H54 (cell line): ENCODE measurements at regions not wholly inside any gene's neighbourhood (a gene's known extent, or its start where the extent isn't known, plus 50 kb on each side); places are given as distances from the start of the nearest gene placed in this dataset.
"Not testable (repeated sequence)": the region's sequence is repeated elsewhere in the genome, so short reads cannot be mapped to it uniquely, and the experiment has no call there.

Experiments used
- DNase-seq: peaks from one replicate; pipeline ENCODE4 v3.0.0; 2011; ENCODE audit warnings: low spot score, mixed read lengths; ENCODE audit not compliant: insufficient read length
- FAIRE-seq: peaks from 3 replicates; lab custom pipeline; 2011; peaks lifted over from hg19 to GRCh38; lab: Jason Lieb, UNC
- POLR2A ChIP-seq: IDR thresholded peaks from 2 replicates; pipeline ENCODE4 v1.6.1; 2011; ENCODE audit warnings: low read depth, mild to moderate bottlenecking, low read length

DNA sequence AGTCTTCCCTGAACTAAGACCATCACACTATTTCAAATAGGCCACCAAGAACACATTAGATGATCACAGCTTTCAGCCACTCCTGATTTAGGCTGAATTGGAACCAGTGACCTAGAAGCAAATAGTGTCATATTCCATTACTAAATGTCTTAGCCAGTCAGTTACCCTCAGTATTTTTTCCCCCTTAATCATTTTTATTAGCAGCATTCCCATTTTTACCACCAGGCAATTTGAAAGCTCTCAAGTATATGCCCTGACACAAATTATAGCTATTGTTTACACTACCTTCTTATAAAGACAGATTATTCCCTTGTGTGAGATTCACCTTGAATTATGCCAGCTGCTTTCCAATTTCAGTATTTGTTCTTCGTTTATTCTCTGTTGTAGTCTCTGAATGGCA lies 1146.9 kb downstream of the PDHA2 start:
- TF ChIP-seq POLR2A = no peak
- DNase-seq (no peak), FAIRE-seq (no peak)

DNA sequence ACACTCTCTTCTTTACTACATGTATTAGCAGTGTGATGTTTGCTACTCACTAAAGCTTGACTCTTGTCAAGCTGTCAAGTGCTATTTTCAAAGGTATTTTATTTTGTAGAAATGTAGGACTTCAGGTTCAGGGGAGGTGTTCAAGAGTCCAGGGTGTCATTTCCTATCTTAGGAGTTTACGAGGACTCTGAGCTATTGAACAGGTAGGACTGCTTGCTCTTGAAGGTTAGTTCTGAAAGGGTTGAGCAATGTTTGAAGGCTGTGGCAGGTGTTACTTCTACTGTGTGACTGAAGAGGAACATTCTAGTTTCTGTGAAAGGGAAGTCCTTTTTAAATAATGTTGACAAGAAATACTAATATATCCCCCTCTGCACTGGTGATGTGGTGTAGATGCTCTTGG lies 1151.2 kb downstream of the PDHA2 start:
- FAIRE-seq (no peak), DNase-seq (no peak)
- TF ChIP-seq POLR2A = no peak

DNA sequence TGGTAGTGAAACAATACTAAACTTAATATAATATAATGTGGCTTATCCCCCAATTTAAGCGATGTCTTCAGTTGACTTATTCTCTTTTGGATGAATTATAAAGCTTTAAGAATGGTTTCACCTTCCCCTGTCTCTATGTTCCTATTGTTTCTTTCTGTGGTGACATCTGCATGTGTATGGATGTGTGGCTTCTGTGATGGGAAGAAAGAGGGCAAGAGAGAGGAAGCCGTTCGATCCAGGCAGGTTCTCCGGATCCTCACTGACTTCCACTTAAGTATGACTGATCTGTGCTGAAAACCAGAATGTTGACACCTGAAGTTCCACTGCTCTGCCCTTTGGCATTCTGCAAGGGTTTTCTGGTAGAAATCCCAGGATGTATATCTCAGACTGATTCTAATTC lies 1150.8 kb downstream of the STPG2 start:
- FAIRE-seq = no peak
- DNase-seq = no peak
- no peak for TF ChIP-seq POLR2A

DNA sequence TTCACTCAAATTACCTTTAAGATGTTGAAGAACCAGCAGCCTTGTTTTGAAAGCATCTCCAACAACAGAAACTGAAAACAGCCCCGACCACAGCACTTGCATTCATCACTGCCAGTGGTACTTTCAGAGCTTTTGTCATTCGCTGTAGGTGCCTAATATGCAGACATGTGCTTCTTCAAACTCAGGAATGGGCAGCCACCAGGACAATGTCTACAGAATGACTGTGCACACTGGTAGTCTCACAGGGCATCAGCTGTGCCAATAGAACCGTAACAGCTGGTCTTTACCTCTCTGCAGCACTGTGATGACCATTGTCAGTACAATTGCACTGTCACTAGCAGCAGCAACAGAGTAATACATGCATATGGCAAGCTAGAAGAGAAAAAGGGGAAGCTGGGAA lies 1149.7 kb downstream of the STPG2 start:
- FAIRE-seq (no peak), DNase-seq (no peak)
- no peak for TF ChIP-seq POLR2A

DNA sequence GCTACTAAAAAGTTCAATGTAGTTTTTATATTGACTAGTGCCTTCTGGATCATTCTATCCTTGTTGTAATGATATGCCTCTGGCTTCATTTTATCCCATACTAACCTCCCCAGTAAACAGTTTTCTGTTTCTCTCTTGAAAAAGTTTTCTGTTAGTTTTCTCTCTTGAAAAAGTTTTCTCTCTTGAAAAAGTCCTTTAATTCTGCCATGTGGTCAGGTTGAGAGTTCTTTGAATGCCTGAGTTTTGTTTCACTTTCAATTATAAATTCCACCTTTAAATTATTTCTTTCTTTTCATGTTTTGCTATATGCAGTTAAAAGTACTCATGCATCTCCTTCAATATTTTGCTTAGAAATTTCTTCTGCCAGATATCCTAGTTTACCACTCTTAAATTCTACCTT lies 1139.6 kb downstream of the STPG2 start:
- DNase-seq (no peak), FAIRE-seq (no peak)
- no peak for TF ChIP-seq POLR2A

DNA sequence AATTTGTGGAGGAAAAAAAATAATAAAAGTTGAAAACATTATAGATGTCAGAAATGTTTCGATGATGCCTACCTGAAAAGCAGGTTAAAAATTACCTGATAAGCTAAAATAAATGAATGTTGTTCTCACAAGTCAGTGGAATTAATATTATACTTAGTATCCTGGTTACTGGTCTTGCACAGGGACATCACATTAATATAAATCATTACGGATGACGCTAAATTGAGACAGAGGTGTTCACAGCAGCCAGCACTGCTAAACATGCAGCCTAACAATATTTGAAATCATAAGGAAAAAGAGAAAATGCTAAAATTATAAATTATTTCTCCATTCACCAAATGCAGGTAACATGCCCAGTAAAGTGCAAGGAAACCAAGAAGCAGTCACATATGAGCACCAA lies 1130.0 kb downstream of the STPG2 start:
- no peak for FAIRE-seq
- no peak for DNase-seq
- no peak for TF ChIP-seq POLR2A

DNA sequence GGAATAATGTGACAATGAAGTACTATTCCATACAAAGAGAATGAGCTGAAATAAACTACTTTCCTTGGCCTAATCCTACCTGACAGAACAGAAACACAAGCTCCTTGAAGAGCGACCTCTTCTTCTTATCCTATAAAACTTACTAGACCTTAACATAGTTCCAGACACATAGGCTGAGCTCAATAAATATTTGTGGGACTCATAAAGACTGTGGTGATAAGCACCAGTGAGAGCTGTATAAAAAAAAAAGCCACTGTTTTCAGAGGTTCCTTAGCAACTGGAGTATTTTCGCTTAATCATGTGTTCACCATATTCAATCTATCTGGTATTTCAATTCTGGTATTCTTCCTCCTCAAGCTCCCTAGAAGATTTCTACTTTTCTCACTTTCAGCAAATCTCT lies 1129.6 kb downstream of the STPG2 start:
- TF ChIP-seq POLR2A = no peak
- DNase-seq (no peak), FAIRE-seq (no peak)

DNA sequence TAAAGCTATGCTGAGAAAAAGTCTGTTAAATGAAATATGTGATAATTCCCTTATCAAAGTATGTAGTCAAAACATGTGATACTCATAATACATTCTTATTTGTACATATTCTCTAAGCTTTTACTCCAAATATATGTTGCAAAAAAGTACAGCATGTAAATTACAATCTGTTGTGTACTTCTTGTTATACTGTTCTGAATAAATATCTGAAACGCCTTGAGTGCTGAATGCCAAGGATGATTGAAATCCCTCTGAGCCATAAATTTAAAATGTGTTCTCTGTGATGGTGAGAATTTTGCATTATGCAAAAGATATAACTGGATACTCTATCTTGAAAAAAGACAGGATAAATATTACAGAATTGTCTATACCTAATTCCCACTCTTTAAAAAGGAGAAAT lies 1128.0 kb downstream of the STPG2 start:
- FAIRE-seq (no peak), DNase-seq (no peak)
- TF ChIP-seq POLR2A = no peak

DNA sequence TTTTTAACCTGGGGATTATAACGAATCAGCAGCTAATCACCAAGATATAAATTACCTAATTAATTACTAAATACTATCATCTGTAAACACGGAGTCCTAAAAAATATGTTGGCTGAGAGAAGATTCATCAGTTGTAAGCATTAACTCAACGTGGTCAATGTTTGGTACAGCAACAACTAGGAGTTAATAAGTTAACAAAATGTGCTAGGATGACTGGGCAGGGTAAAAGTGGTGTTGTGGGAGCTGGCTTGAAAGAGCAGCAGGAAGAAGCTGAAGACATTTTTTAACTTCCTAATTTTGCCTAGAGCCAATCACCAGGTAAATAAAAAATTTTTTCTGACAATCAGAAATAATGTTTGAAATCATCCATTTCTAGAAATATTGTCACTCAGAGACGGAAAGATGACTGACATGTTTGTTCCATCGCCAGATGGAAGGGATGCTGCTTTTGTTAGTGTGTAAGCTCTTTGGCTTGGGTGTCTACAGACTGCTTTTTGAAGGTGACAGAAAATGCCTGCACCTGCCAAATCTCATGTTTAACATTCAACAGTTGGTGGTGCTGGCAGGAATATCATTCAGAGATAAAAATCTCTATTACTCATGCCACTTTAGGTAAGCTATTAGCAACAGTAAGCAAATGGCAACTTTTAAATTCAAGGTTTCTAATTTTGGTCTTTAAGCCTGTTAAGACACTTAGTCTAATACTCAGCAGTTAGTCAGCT lies 1126.9 kb downstream of the STPG2 start:
- TF ChIP-seq POLR2A = no peak
- DNase-seq (no peak), FAIRE-seq (no peak)

DNA sequence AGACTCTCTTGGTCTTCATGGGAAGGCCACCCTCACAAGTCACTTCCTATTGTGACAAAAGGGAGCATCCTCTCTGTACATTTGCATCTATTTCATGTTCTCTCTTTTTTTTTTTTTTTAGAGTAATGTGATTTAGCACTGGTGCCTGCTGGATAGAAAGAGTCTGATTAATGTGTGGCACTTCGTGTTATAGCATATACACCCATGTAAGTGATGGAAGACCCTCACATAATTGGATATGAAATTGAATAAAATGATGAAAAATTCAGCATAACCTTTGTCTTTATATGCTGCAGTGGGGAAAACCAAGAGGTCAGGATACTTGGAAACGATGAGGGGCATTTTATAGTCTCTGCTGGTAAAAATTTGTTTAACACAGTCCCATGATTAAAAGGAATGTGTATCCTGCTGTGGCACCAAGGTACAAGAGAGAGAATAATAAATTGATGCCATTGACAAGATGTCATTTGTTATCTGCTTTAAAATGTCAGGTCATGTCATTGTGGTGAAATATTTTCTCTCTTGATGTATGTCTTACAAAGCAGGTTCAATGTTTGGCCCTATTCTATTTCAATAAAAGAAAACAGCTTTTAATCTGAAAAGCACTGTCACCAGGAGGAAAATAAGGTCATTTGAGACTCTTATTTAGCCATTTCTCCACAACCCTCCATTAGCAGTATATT lies 1115.4 kb downstream of the STPG2 start:
- FAIRE-seq (no peak), DNase-seq (no peak)
- TF ChIP-seq POLR2A = no peak

DNA sequence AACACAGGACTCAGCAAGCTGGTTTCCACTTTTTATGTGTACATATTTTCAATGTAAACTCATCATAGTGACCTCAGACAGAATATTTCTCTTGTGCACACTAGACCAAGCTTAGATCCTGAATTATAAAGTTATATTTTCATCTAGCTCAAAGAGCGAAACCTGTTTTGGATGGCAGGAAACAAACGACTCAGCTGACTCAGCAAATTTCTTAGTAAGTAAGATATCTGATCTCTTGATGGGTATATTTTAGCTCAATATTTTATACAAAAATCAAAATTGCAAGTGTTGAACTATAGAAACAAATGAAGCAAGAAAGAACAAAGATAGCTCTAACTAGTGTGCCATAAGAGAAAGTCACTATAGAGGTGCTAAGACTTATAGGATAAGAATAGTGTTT lies 1114.5 kb downstream of the STPG2 start:
- DNase-seq (no peak), FAIRE-seq (no peak)
- TF ChIP-seq POLR2A = no peak

DNA sequence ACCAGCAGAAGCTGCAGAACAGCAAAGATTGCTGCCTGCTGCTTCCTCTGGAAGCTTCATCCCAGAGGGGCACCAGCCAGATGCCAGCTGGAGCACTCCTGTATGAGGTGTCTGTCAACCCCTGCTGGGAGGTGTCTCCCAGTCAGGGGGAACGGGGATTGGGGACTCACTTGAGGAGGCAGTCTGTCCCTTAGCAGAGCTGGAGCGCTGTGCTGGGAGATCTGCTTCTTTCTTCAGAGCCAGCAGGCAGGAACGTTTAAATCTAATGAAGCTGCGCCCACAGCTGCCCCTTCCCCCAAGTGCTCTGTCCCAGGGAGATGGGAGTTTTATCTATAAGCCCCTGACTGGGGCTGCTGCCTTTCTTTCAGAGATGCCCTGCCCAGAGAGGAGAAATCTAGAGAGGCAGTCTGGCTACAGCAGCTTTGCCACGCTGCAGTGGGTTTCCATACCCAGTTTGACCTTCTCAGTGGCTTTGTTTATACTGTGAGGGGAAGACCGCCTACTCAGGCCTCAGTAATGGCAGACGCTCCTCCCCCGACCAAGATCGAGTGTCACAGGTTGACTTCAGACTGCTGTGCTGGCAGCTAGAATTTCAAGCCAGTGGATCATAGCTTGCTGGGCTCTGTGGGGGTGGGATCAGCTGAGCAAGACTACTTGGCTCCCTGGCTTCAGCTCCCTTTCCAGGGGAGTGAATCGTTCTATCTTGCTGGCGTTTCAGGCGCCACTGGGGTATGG lies 1105.7 kb downstream of the STPG2 start:
- DNase-seq, FAIRE-seq: not testable (repeated sequence)

DNA sequence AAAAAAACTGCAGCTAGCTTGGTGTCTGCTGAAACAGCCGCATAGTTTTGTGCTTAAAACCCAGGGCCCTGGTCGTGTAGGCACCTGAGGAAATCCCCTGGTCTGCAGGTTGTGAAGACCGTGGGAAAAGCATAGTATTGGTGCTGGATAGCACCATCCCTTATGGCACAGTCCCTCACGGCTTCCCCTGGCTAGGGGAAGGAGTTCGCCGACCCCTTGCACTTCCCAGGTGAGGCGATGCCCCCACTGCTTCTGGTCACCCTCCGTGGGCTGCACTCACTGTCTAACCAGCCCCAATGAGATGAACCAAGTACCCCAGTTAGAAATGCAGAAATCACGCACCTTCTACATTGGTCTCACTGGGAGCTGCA lies 1105.1 kb downstream of the STPG2 start:
- DNase-seq = no peak
- FAIRE-seq = no peak
- no peak for TF ChIP-seq POLR2A

DNA sequence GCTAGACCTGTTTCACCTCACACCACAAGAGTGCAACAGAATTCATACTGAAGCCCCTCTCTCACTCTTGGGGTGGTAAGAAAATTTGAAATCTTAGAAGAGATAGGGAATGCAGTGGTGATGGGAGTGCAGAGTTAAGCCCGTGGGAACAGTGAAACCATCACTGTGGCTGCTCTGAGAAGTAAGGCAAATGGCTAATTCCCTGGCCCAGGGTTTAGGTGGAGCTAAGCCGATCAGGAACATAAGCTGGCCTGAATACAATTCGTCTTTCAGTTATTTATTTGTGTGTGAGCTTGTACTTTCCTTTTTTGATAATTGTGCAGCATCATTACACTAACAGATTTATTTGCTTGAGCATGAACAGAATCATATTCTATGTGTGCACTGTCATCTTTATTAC lies 1070.6 kb downstream of the STPG2 start:
- TF ChIP-seq POLR2A = no peak
- FAIRE-seq = no peak
- no peak for DNase-seq

DNA sequence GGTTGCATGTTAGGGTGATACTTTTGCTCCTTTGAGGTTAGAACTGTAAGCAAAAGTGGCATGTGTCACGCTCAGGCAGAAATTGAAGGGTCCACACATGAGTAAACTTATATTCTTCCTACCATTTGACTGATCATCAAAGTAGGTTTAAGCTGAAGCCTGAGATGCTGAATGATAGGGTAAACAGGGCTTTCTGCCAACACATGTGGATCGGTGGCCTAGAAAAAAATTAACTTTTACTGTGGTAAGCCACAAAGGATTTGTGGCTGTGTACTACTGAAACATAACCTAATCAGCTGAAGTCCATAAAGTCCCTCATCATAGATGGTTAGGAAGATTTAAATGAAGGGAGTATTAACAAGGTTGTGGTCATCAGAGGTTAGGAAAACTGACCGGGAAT lies 1070.1 kb downstream of the STPG2 start:
- no peak for FAIRE-seq
- DNase-seq = no peak

More for the DNA sequence above, 1070.1 kb downstream of the STPG2 start:
- no peak for TF ChIP-seq POLR2A
